H9 (cell line): ENCODE measurements at regions not wholly inside any gene's neighbourhood (a gene's known extent, or its start where the extent isn't known, plus 50 kb on each side); places are given as distances from the start of the nearest gene placed in this dataset.

Source experiments
- DNase-seq: peaks from one replicate; pipeline ENCODE4 v3.0.0-alpha.2; 2017
- H2AFZ ChIP-seq: one replicate; pipeline ENCODE4 v1.6.1; 2013; ENCODE audit warnings: mild to moderate bottlenecking, low read length, control low read depth, moderate library complexity
- H2AK5ac ChIP-seq: 2 replicates; pipeline ENCODE4 v1.6.1; 2013; ENCODE audit warnings: low read length, control low read depth, mixed read lengths; ENCODE audit not compliant: insufficient read length
- H2BK120ac ChIP-seq: one replicate; pipeline ENCODE4 v1.6.1; 2013; ENCODE audit warnings: low read depth, mild to moderate bottlenecking, low read length, control low read depth, inconsistent platforms; ENCODE audit not compliant: poor library complexity, severe bottlenecking
- H2BK12ac ChIP-seq: 2 replicates; pipeline ENCODE4 v1.6.1; 2013; ENCODE audit warnings: low read length, control low read depth, mixed read lengths, low read depth; ENCODE audit not compliant: insufficient read length
- H2BK15ac ChIP-seq: 2 replicates; pipeline ENCODE4 v1.6.1; 2013; ENCODE audit warnings: low read depth, low read length, control low read depth
- H2BK20ac ChIP-seq: one replicate; pipeline ENCODE4 v1.6.1; 2013; ENCODE audit warnings: low read depth, mild to moderate bottlenecking, low read length, control low read depth, inconsistent platforms; ENCODE audit not compliant: poor library complexity, severe bottlenecking
- H2BK5ac ChIP-seq: 2 replicates; pipeline ENCODE4 v1.6.1; 2013; ENCODE audit warnings: low read length, control low read depth, mixed read lengths; ENCODE audit not compliant: insufficient read length
- H3K14ac ChIP-seq: 2 replicates; pipeline ENCODE4 v1.6.1; 2013; ENCODE audit warnings: low read length, control low read depth; ENCODE audit not compliant: insufficient read depth
- H3K18ac ChIP-seq: 2 replicates; pipeline ENCODE4 v1.6.1; 2013; ENCODE audit warnings: low read depth, mild to moderate bottlenecking, mixed read lengths, low read length, control low read depth; ENCODE audit not compliant: insufficient read length
- H3K23ac ChIP-seq: 2 replicates; pipeline ENCODE4 v1.6.1; 2013; ENCODE audit warnings: low read length, control low read depth, mixed read lengths, low read depth; ENCODE audit not compliant: insufficient read length
- H3K23me2 ChIP-seq: 2 replicates; pipeline ENCODE4 v1.6.1; 2013; ENCODE audit warnings: low read depth, mild to moderate bottlenecking, mixed read lengths, low read length, control low read depth; ENCODE audit not compliant: insufficient read length, poor library complexity, severe bottlenecking
- H3K27ac ChIP-seq: 2 replicates; pipeline ENCODE4 v1.5.1; 2013; ENCODE audit warnings: low read length, control low read depth, mixed read lengths, low read depth; ENCODE audit not compliant: insufficient read length
- H3K27me3 ChIP-seq: 2 replicates; pipeline ENCODE4 v1.6.1; 2013; ENCODE audit warnings: low read length, control low read depth, inconsistent platforms; ENCODE audit not compliant: insufficient read depth
- H3K4ac ChIP-seq: 2 replicates; pipeline ENCODE4 v1.6.1; 2013; ENCODE audit warnings: low read depth, mild to moderate bottlenecking, control low read depth, inconsistent platforms, low read length, moderate library complexity
- H3K4me1 ChIP-seq: 2 replicates; pipeline ENCODE4 v1.6.1; 2013; ENCODE audit warnings: low read length, control low read depth, inconsistent platforms; ENCODE audit not compliant: insufficient read depth
- H3K4me2 ChIP-seq: 2 replicates; pipeline ENCODE4 v1.6.1; 2013; ENCODE audit warnings: low read length, control low read depth, mixed read lengths; ENCODE audit not compliant: insufficient read length, insufficient read depth
- H3K56ac ChIP-seq: 2 replicates; pipeline ENCODE4 v1.6.1; 2013; ENCODE audit warnings: low read depth, mild to moderate bottlenecking, mixed read lengths, low read length, control low read depth; ENCODE audit not compliant: insufficient read length
- H3K79me1 ChIP-seq: 2 replicates; pipeline ENCODE4 v1.6.1; 2013; ENCODE audit warnings: low read depth, mild to moderate bottlenecking, moderate library complexity, low read length, control low read depth, inconsistent platforms; ENCODE audit not compliant: insufficient read depth, poor library complexity, severe bottlenecking
- H3K79me2 ChIP-seq: 2 replicates; pipeline ENCODE4 v1.6.1; 2013; ENCODE audit warnings: low read length, control low read depth, inconsistent platforms; ENCODE audit not compliant: insufficient read depth
- H3K9ac ChIP-seq: 2 replicates; pipeline ENCODE4 v1.6.1; 2013; ENCODE audit warnings: low read length, control low read depth, mixed read lengths; ENCODE audit not compliant: insufficient read length; ENCODE audit errors: extremely low read depth
- H3K9me3 ChIP-seq: one replicate; pipeline ENCODE4 v1.6.1; 2013; ENCODE audit warnings: low read depth, low read length, inconsistent platforms; ENCODE audit not compliant: control insufficient read depth
- H3T11ph ChIP-seq: one replicate; pipeline ENCODE4 v1.6.1; 2013; ENCODE audit warnings: mild to moderate bottlenecking, low read length, control low read depth, inconsistent platforms
- H4K20me1 ChIP-seq: one replicate; pipeline ENCODE4 v1.6.1; 2013; ENCODE audit not compliant: control insufficient read depth, insufficient read length, insufficient read depth
- H4K5ac ChIP-seq: 2 replicates; pipeline ENCODE4 v1.6.1; 2013; ENCODE audit warnings: low read depth, mild to moderate bottlenecking, mixed read lengths, low read length, control low read depth; ENCODE audit not compliant: insufficient read length
- H4K8ac ChIP-seq: replicated peaks from 2 replicates; pipeline ENCODE4 v1.6.1; 2013; ENCODE audit warnings: low read length, control low read depth, mixed read lengths, low read depth; ENCODE audit not compliant: insufficient read length
- H4K91ac ChIP-seq: 2 replicates; pipeline ENCODE4 v1.6.1; 2013; ENCODE audit warnings: low read depth, mild to moderate bottlenecking, moderate library complexity, mixed read lengths, low read length, control low read depth; ENCODE audit not compliant: insufficient read length
- H3K27ac Mint-ChIP-seq, 3 experiments: 2 replicates in 2 of 3; 3 replicates in 1 of 3; pipeline ENCODE4 v1.8.0; 2020 to 2021; ENCODE audit warnings: mixed read lengths in 3 of 3, mild to moderate bottlenecking in 1 of 3, moderate library complexity in 1 of 3
- H3K27me3 Mint-ChIP-seq: 2 replicates; pipeline ENCODE4 v1.8.0; 2021; ENCODE audit warnings: low read depth, mild to moderate bottlenecking, moderate library complexity, mixed read lengths
- H3K36me3 Mint-ChIP-seq, 3 experiments: 2 replicates in 2 of 3; 3 replicates in 1 of 3; pipeline ENCODE4 v1.8.0; 2020 to 2021; ENCODE audit warnings: low read depth in 3 of 3, mixed read lengths in 3 of 3; ENCODE audit not compliant: insufficient read depth in 1 of 3
- H3K4me1 Mint-ChIP-seq, 2 experiments: 2 replicates each; pipeline ENCODE4 v1.8.0; 2020; ENCODE audit warnings: mixed read lengths in 2 of 2
- H3K4me3 Mint-ChIP-seq, 2 experiments: 2 replicates in 1 of 2; 3 replicates in 1 of 2; pipeline ENCODE4 v1.8.0; 2020 to 2021; ENCODE audit warnings: mild to moderate bottlenecking in 2 of 2, mixed read lengths in 2 of 2, moderate library complexity in 1 of 2
- H3K9me3 Mint-ChIP-seq, 2 experiments: 2 replicates in 1 of 2; 3 replicates in 1 of 2; pipeline ENCODE4 v1.8.0; 2020; ENCODE audit warnings: mild to moderate bottlenecking in 2 of 2, mixed read lengths in 2 of 2, moderate library complexity in 1 of 2
- CTCF ChIP-seq: fragments of 200-600 bp; sonication (generic); conservative IDR thresholded peaks from 3 replicates; pipeline ENCODE4 v1.8.0; 2021; ENCODE audit warnings: antibody characterized with exemption, mild to moderate bottlenecking
- WGBS: extraction: QIAGEN DNeasy Blood & Tissue Kit; methylation state at CpG from one replicate; pipeline ENCODE4 v1.1.7; 2013; ENCODE audit warnings: missing lambda C conversion rate, low lambda C conversion rate, mixed read lengths; ENCODE audit not compliant: insufficient read length; ENCODE audit errors: extremely low coverage; 5-methylcytosine and 5-hydroxymethylcytosine counted together

GRCh38 chr12:114820796-114821195 is 136.8 kb upstream of the TBX3 start:
- no peak overlapping the region for H3K27ac Mint-ChIP-seq
- H2AK5ac ChIP-seq: no peak overlapping the region
- no peaks in the 10 kb centered on the region for H3K23me2 ChIP-seq
- no peak overlapping the region for H3T11ph ChIP-seq
- DNase-seq: no peak
- no peak overlapping the region for H2BK5ac ChIP-seq
- no peaks in the 10 kb centered on the region for H3K9me3 ChIP-seq
- no peaks in the 10 kb centered on the region for H3K36me3 Mint-ChIP-seq
- 0 out of 4 replicates have a peak, but pooled peaks cover 3% of the 10 kb centered on the region in 2 experiments for H3K4me1 Mint-ChIP-seq
- H3K79me2 ChIP-seq: no peaks in the 10 kb centered on the region
- no peak overlapping the region for H2BK120ac ChIP-seq
- H3K4ac ChIP-seq: no peak overlapping the region
- H2BK20ac ChIP-seq: no peak overlapping the region
- H3K4me1 ChIP-seq: no peaks in the 10 kb centered on the region
- no peak overlapping the region for H3K4me2 ChIP-seq
- H4K8ac ChIP-seq: no peak overlapping the region
- H3K79me1 ChIP-seq: no peaks in the 10 kb centered on the region
- no peak overlapping the region for H4K5ac ChIP-seq
- H3K56ac ChIP-seq: no peak overlapping the region
- H3K9ac ChIP-seq: no peak overlapping the region
- no peak overlapping the region for H2BK12ac ChIP-seq
- H4K20me1 ChIP-seq: no peaks in the 10 kb centered on the region
- no peak overlapping the region for H3K27ac ChIP-seq
- H3K18ac ChIP-seq: no peak overlapping the region
- H3K27me3 ChIP-seq: no peaks in the 10 kb centered on the region
- no peak overlapping the region for H3K14ac ChIP-seq
- no peak overlapping the region for H3K23ac ChIP-seq
- no CpG with 5 or more reads among the region's 5 CpGs for WGBS
- no peak overlapping the region for H2BK15ac ChIP-seq
- H2AFZ ChIP-seq: no peak overlapping the region
- TF ChIP-seq CTCF: no peak
- H3K27me3 Mint-ChIP-seq: peaks cover 5% of the 10 kb centered on the region; the same call in 1 of the 2 replicates
- H3K4me3 Mint-ChIP-seq: no peak overlapping the region
- H3K9me3 Mint-ChIP-seq: 0 out of 5 replicates have a peak, but pooled peaks cover 0 to 2% of the 10 kb centered on the region in 2 experiments
- H4K91ac ChIP-seq: no peak overlapping the region
